Stimulated activated CD8-positive, alpha-beta memory T cell treated with anti-CD3 and anti-CD28 coated beads, Interleukin-4, amount 100 ng/mL, for 1 hour (primary cell): ENCODE measurements at regions not wholly inside any gene's neighbourhood (a gene's known extent, or its start where the extent isn't known, plus 50 kb on each side); places are given as distances from the start of the nearest gene placed in this dataset.

ENCODE experiments used
- DNase-seq, 2 donors: peaks; one replicate each; pipeline ENCODE4 v3.0.0-alpha.2; 2020; ENCODE audit warnings: low read depth in 2 of 2, low spot score in 1 of 2

GRCh38 chr15:93459396-93459795 is 370.4 kb upstream of the RGMA start:
- no peak for DNase-seq

- no peak for DNase-seq
Observed at GRCh38 chr15:93458597-93458996, 369.6 kb upstream of the RGMA start.

GRCh38 chr15:93454788-93455187 is 365.8 kb upstream of the RGMA start:
- DNase-seq, result no peak

GRCh38 chr15:93452537-93453211 is 363.7 kb upstream of the RGMA start:
- DNase-seq, result no peak

GRCh38 chr15:93451822-93452221 is 362.8 kb upstream of the RGMA start:
- DNase-seq, result no peak

- DNase-seq, result no peak
Observed at GRCh38 chr15:93451265-93451664, 362.3 kb upstream of the RGMA start.

- no peak for DNase-seq
Observed at GRCh38 chr15:93449798-93450197, 360.8 kb upstream of the RGMA start.

- no peak for DNase-seq
Observed at GRCh38 chr15:93438310-93438709, 349.3 kb upstream of the RGMA start.

GRCh38 chr15:93432474-93432873 is 343.5 kb upstream of the RGMA start:
- no peak for DNase-seq

- DNase-seq, result no peak
Observed at GRCh38 chr15:93428807-93429351, 339.9 kb upstream of the RGMA start.

- DNase-seq, result no peak
Observed at GRCh38 chr15:93428150-93428549, 339.1 kb upstream of the RGMA start.

- DNase-seq, result no peak
Observed at GRCh38 chr15:93424131-93424530, 335.1 kb upstream of the RGMA start.

GRCh38 chr15:93422476-93422875 is 333.5 kb upstream of the RGMA start:
- no peak for DNase-seq

GRCh38 chr15:93420477-93420876 is 331.5 kb upstream of the RGMA start:
- no peak for DNase-seq

- no peak for DNase-seq
Observed at GRCh38 chr15:93420050-93420452, 331.0 kb upstream of the RGMA start.

GRCh38 chr15:93418566-93418965 is 329.6 kb upstream of the RGMA start:
- DNase-seq, result no peak

GRCh38 chr15:93417631-93418030 is 328.6 kb upstream of the RGMA start:
- no peak for DNase-seq

GRCh38 chr15:93417156-93417555 is 328.1 kb upstream of the RGMA start:
- no peak for DNase-seq

- no peak for DNase-seq
Observed at GRCh38 chr15:93415576-93415975, 326.6 kb upstream of the RGMA start.

GRCh38 chr15:93414576-93415231 is 325.7 kb upstream of the RGMA start:
- DNase-seq, result no peak

GRCh38 chr15:93413745-93414144 is 324.7 kb upstream of the RGMA start:
- DNase-seq, result no peak

- DNase-seq, result no peak
Observed at GRCh38 chr15:93399121-93399520, 310.1 kb upstream of the RGMA start.

- no peak for DNase-seq
Observed at GRCh38 chr15:93389211-93389610, 300.2 kb upstream of the RGMA start.
